CD14-positive monocyte (primary cell): ENCODE measurements at regions not wholly inside any gene's neighbourhood (a gene's known extent, or its start where the extent isn't known, plus 50 kb on each side); places are given as distances from the start of the nearest gene placed in this dataset.

Experiments used
- DNase-seq, 3 donors: peaks; one replicate each; pipeline ENCODE4 v3.0.0-alpha.2; 2011 to 2022
- H2AFZ ChIP-seq: 2 replicates; pipeline ENCODE4 v1.6.0; 2012; ENCODE audit warnings: mild to moderate bottlenecking, low read depth, low read length, inconsistent platforms; ENCODE audit not compliant: insufficient read depth, poor library complexity, severe bottlenecking
- H3K27ac ChIP-seq, 2 donors: 1 replicate in 1 of 2; 2 replicates in 1 of 2; pipeline ENCODE4 v1.5.1; 2012 to 2013; ENCODE audit warnings: low read length in 2 of 2, control low read depth in 1 of 2, inconsistent platforms in 1 of 2, low read depth in 1 of 2, mild to moderate bottlenecking in 1 of 2
- H3K27me3 ChIP-seq, 2 donors: one replicate each; pipeline versions ENCODE4 v1.6.0 to v1.6.1; 2011 to 2013; ENCODE audit warnings: low read length in 2 of 2; ENCODE audit not compliant: control insufficient read depth in 2 of 2, insufficient read depth in 2 of 2
- H3K36me3 ChIP-seq, 2 donors: replicated peaks in 1 of 2; 1 replicate in 1 of 2; 2 replicates in 1 of 2; pipeline versions ENCODE4 v1.5.1 to v1.6.1; 2012 to 2013; ENCODE audit warnings: low read length in 2 of 2, control low read depth in 1 of 2, inconsistent platforms in 1 of 2, mild to moderate bottlenecking in 1 of 2; ENCODE audit not compliant: insufficient read depth in 2 of 2, control insufficient read depth in 1 of 2
- H3K4me1 ChIP-seq, 2 donors: 1 replicate in 1 of 2; 2 replicates in 1 of 2; pipeline versions ENCODE4 v1.5.1 to v1.6.1; 2012 to 2013; ENCODE audit warnings: low read length in 2 of 2, control low read depth in 1 of 2, inconsistent platforms in 1 of 2, mild to moderate bottlenecking in 1 of 2, moderate library complexity in 1 of 2; ENCODE audit not compliant: insufficient read depth in 2 of 2, control insufficient read depth in 1 of 2
- H3K4me2 ChIP-seq: replicated peaks from 2 replicates; pipeline ENCODE3; 2012; ENCODE audit warnings: low read length, moderate library complexity, mild to moderate bottlenecking; ENCODE audit not compliant: poor library complexity, severe bottlenecking; ENCODE audit errors: extremely low read depth
- H3K4me3 ChIP-seq, 3 experiments: fragments of 200-600 bp in 1 of 3; sonication (generic) in 1 of 3; replicated peaks in 1 of 3; 1 replicate in 2 of 3; 2 replicates in 1 of 3; pipeline ENCODE4 v1.5.1; 2011 to 2013; ENCODE audit warnings: low read length in 3 of 3, mild to moderate bottlenecking in 3 of 3, control low read depth in 2 of 3, low read depth in 2 of 3, inconsistent platforms in 1 of 3, moderate library complexity in 1 of 3
- H3K79me2 ChIP-seq: 2 replicates; pipeline ENCODE4 v1.6.0; 2012; ENCODE audit warnings: mild to moderate bottlenecking, control low read depth, inconsistent platforms, low read length, moderate library complexity; ENCODE audit not compliant: insufficient read depth
- H3K9ac ChIP-seq: 2 replicates; pipeline ENCODE4 v1.6.0; 2017; ENCODE audit warnings: low read length, mild to moderate bottlenecking; ENCODE audit not compliant: insufficient read depth, poor library complexity, severe bottlenecking
- H3K9me3 ChIP-seq, 2 donors: replicated peaks in 1 of 2; 1 replicate in 1 of 2; 2 replicates in 1 of 2; pipeline versions ENCODE4 v1.5.1 to v1.6.1; 2012 to 2013; ENCODE audit warnings: low read length in 2 of 2, control low read depth in 1 of 2; ENCODE audit not compliant: control insufficient read depth in 1 of 2, insufficient read depth in 1 of 2
- H4K20me1 ChIP-seq: 2 replicates; pipeline ENCODE4 v1.6.0; 2012; ENCODE audit warnings: mild to moderate bottlenecking, low read length, control low read depth, moderate library complexity; ENCODE audit not compliant: insufficient read depth
- H3K27ac Mint-ChIP-seq, 7 donors: one replicate each; pipeline ENCODE4 v1.8.0; 2020; ENCODE audit warnings: mild to moderate bottlenecking in 7 of 7, mixed read lengths in 7 of 7, moderate library complexity in 6 of 7, inconsistent platforms in 2 of 7
- H3K27me3 Mint-ChIP-seq, 3 donors: one replicate each; pipeline ENCODE4 v1.8.0; 2021 to 2022; ENCODE audit warnings: low read depth in 3 of 3, mild to moderate bottlenecking in 3 of 3, mixed read lengths in 3 of 3, moderate library complexity in 3 of 3, inconsistent platforms in 1 of 3
- H3K36me3 Mint-ChIP-seq, 2 donors: one replicate each; pipeline ENCODE4 v1.8.0; 2020; ENCODE audit warnings: mixed read lengths in 2 of 2, inconsistent platforms in 1 of 2, mild to moderate bottlenecking in 1 of 2
- H3K4me1 Mint-ChIP-seq: one replicate; pipeline ENCODE4 v1.8.0; 2020; ENCODE audit warnings: mild to moderate bottlenecking, mixed read lengths
- H3K4me3 Mint-ChIP-seq, 2 donors: one replicate each; pipeline ENCODE4 v1.8.0; 2020; ENCODE audit warnings: mild to moderate bottlenecking in 2 of 2, mixed read lengths in 2 of 2, moderate library complexity in 1 of 2
- H3K9me3 Mint-ChIP-seq, 7 donors: one replicate each; pipeline ENCODE4 v1.8.0; 2020 to 2022; ENCODE audit warnings: mixed read lengths in 7 of 7, mild to moderate bottlenecking in 6 of 7, moderate library complexity in 6 of 7, inconsistent platforms in 2 of 7
- WGBS: methylation state at CpG from one replicate; pipeline ENCODE4 v1.1.5; 2013; ENCODE audit warnings: missing lambda C conversion rate; ENCODE audit not compliant: insufficient coverage; 5-methylcytosine and 5-hydroxymethylcytosine counted together
- intact Hi-C, 2 donors: fragments of 100-400 bp; cut with micrococcal nuclease; formaldehyde crosslinking; loops; one replicate each; pipeline versions ENCODE4 v1.15.0 to v1.15.1; 2023
- TF ChIP-seq, protein P1 (sequence below): fragments of 200-600 bp; IDR thresholded peaks from one replicate; pipeline ENCODE4 v1.8.0; 2022; ENCODE audit warnings: antibody characterized with exemption, mild to moderate bottlenecking

DNA sequence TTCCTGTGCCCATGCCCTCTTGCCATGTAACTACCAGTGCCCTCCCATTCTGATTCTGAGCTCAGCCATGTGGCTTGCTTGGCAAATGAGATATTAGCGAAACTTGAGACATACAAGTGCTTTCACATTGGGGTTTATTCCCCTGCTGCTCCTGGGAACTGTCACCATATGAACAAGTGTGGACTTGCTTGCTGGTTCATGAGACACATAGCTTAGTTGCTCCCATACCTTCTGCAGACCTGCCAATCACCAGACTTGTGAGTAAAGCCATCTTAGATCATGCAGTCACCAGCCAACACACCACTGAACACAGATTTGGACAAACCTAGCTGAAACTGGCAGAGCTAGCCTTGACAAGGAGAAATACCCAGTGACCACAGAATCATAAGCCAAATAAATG, 155.1 kb downstream of the SS18 start:
- TF ChIP-seq, protein P1, sequence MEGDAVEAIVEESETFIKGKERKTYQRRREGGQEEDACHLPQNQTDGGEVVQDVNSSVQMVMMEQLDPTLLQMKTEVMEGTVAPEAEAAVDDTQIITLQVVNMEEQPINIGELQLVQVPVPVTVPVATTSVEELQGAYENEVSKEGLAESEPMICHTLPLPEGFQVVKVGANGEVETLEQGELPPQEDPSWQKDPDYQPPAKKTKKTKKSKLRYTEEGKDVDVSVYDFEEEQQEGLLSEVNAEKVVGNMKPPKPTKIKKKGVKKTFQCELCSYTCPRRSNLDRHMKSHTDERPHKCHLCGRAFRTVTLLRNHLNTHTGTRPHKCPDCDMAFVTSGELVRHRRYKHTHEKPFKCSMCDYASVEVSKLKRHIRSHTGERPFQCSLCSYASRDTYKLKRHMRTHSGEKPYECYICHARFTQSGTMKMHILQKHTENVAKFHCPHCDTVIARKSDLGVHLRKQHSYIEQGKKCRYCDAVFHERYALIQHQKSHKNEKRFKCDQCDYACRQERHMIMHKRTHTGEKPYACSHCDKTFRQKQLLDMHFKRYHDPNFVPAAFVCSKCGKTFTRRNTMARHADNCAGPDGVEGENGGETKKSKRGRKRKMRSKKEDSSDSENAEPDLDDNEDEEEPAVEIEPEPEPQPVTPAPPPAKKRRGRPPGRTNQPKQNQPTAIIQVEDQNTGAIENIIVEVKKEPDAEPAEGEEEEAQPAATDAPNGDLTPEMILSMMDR, result no peak
- Histone ChIP-seq H2AFZ (no peak overlapping the region), H3K9me3 (no peaks in the 10 kb centered on the region), H3K9ac (no peak overlapping the region), H3K4me2 (no peak overlapping the region), H3K27me3 (no peaks in the 10 kb centered on the region), H3K4me3 (no peak overlapping the region), H3K36me3 (no peaks in the 10 kb centered on the region), H3K4me1 (no peaks in the 10 kb centered on the region), H3K79me2 (no peaks in the 10 kb centered on the region), H4K20me1 (no peaks in the 10 kb centered on the region), H3K27ac (no peak overlapping the region)
- Mint-ChIP-seq H3K4me1 (no peaks in the 10 kb centered on the region), H3K9me3 (peaks cover 0 to 5% (median 3%) of the 10 kb centered on the region in 7 donors), H3K4me3 (no peak overlapping the region), H3K36me3 (no peaks in the 10 kb centered on the region), H3K27ac (no peak overlapping the region), H3K27me3 (no peaks in the 10 kb centered on the region)
- intact Hi-C loops, result no loop called here
- WGBS, result 100% methylated on average over 1 of the region's 1 CpG
- no peak for DNase-seq

DNA sequence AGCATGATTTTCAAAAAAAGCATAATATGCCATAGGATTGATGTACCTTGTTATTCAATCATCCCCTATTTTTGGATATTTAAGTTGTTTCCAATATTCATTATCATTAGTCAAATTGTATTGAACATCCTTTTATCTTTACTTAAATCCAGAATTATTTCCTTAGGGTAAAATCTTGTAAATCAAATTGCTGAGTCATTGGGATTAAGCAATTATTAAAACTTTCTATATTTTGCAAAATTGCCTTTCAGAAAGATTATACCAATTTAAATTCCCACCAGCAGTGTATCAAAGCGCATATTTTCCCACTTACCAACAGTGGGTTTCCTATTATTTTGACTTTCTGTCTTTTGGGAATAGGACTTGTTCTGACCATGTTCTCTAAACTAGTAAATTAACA, 159.3 kb downstream of the SS18 start:
- no peaks in the 10 kb centered on the region for H3K36me3 Mint-ChIP-seq
- no peaks in the 10 kb centered on the region for H3K4me1 ChIP-seq
- H3K27me3 ChIP-seq, result no peaks in the 10 kb centered on the region
- H3K9ac ChIP-seq, result no peak overlapping the region
- no peak overlapping the region for H3K4me3 ChIP-seq
- H3K9me3 Mint-ChIP-seq, result peaks cover 0 to 5% (median 2%) of the 10 kb centered on the region in 7 donors
- H4K20me1 ChIP-seq, result no peaks in the 10 kb centered on the region
- H3K79me2 ChIP-seq, result no peaks in the 10 kb centered on the region
- DNase-seq, result no peak
- TF ChIP-seq, protein P1, result no peak
- WGBS, result no CpG with 5 or more reads among the region's 1 CpG
- H3K36me3 ChIP-seq, result no peaks in the 10 kb centered on the region
- no peak overlapping the region for H2AFZ ChIP-seq
- H3K27ac ChIP-seq, result no peak overlapping the region
- no peaks in the 10 kb centered on the region for H3K27me3 Mint-ChIP-seq
- no peaks in the 10 kb centered on the region for H3K4me1 Mint-ChIP-seq
- intact Hi-C loops, result no loop called here
- no peaks in the 10 kb centered on the region for H3K9me3 ChIP-seq
- H3K27ac Mint-ChIP-seq, result no peak overlapping the region
- no peak overlapping the region for H3K4me3 Mint-ChIP-seq
- H3K4me2 ChIP-seq, result no peak overlapping the region
